Subcutaneous abdominal adipose tissue (tissue), 5 donors: ENCODE measurements at regions not wholly inside any gene's neighbourhood (a gene's known extent, or its start where the extent isn't known, plus 50 kb on each side); places are given as distances from the start of the nearest gene placed in this dataset.
"Not testable (repeated sequence)": the region's sequence is repeated elsewhere in the genome, so short reads cannot be mapped to it uniquely, and the experiment has no call there.

ENCODE experiments used
- H3K27ac ChIP-seq: one replicate; pipeline ENCODE4 v1.7.0; 2013; ENCODE audit warnings: low read depth, mild to moderate bottlenecking, inconsistent platforms, low read length, moderate library complexity
- H3K27me3 ChIP-seq, 5 donors: one replicate each; pipeline ENCODE4 v1.7.0; 2013; ENCODE audit warnings: low read length in 5 of 5, inconsistent platforms in 1 of 5; ENCODE audit not compliant: control insufficient read depth in 5 of 5, insufficient read depth in 4 of 5
- H3K36me3 ChIP-seq, 5 donors: one replicate each; pipeline ENCODE4 v1.7.0; 2013; ENCODE audit warnings: low read length in 5 of 5; ENCODE audit not compliant: control insufficient read depth in 5 of 5, insufficient read depth in 5 of 5
- H3K4me1 ChIP-seq, 5 donors: one replicate each; pipeline ENCODE4 v1.7.0; 2013; ENCODE audit warnings: low read length in 5 of 5, mild to moderate bottlenecking in 3 of 5, moderate library complexity in 1 of 5; ENCODE audit not compliant: control insufficient read depth in 5 of 5, insufficient read depth in 5 of 5
- H3K4me3 ChIP-seq, 5 donors: one replicate each; pipeline ENCODE4 v1.7.0; 2013; ENCODE audit warnings: low read length in 5 of 5, low read depth in 1 of 5
- H3K9ac ChIP-seq, 5 donors: one replicate each; pipeline ENCODE4 v1.7.0; 2013; ENCODE audit warnings: low read length in 5 of 5, mild to moderate bottlenecking in 4 of 5, moderate library complexity in 3 of 5
- H3K9me3 ChIP-seq, 5 donors: one replicate each; pipeline ENCODE4 v1.7.0; 2013; ENCODE audit warnings: low read length in 5 of 5; ENCODE audit not compliant: control insufficient read depth in 5 of 5
- donor health status: healthy.
- donor health status: healthy.
- donor health status: healthy.
- donor health status: healthy.
- donor health status: healthy.

DNA sequence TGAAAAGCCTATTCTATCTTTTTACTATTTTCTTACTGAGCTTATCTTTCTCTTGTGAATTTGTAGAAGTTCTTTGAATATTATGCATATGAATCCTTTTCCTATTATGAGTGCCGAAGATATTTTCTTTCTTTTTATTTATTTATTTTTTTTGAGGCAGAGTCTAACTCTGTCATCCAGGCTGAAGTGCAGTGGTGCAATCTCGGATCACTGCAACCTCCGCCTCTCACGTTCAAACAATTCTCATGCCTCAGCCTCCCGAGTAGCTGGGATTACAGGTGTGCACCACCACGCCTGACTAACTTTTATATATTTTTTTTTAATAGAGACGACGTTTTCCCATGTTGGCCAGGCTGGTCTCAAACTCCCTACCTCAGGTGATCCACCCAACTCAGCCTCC lies 109.8 kb downstream of the RHOU start:
- peaks cover 4 to 5% (median 4%) of the 10 kb centered on the region in 5 donors for H3K9me3 ChIP-seq

DNA sequence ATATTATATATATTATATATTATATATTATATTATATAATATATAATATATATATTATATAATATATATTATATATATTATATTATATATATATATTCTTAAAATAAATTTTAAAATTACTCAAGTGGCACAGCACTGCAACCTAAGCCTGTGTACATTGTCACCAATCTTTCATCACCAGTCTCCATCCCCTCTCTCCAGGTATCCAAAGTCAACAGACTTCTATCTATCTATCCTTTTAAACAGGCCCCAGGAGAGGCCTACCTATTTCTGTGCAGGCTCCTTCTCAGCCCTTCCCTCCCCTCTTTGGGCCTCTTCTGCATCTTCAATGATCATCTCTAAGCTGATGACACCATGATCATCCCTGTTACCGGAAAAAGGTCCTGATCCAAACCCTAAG lies 111.7 kb downstream of the RHOU start:
- H3K4me3 ChIP-seq = no peak overlapping the region

More for the DNA sequence above, 109.8 kb downstream of the RHOU start:
- Histone ChIP-seq H3K27ac (no peak overlapping the region), H3K36me3 (no peaks in the 10 kb centered on the region), H3K4me1 (no peaks in the 10 kb centered on the region), H3K4me3 (no peak overlapping the region), H3K27me3 (no peaks in the 10 kb centered on the region), H3K9ac (no peak overlapping the region)

DNA sequence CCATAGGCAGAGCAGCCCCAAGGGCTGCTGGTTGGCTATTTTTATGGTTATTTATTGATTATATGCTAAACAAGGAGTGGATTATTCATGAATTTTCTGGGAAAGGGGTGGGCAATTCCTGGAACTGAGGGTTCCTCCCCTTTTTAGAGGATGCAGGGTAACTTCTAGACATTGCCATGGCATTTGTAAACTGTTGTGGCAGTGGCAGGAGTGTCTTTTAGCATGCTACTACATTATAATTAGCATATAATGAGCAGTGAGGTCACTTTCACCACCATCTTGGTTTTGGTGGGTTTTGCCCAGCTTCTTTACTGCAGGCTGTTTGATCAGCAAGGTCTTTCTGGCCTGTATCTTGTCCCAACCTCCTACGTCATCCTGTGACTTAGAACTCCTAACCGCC lies 112.2 kb downstream of the RHOU start:
- not testable (repeated sequence) for H3K4me1 ChIP-seq, H3K4me3 ChIP-seq, H3K36me3 ChIP-seq, H3K27ac ChIP-seq, H3K9ac ChIP-seq, H3K27me3 ChIP-seq, H3K9me3 ChIP-seq

More for the DNA sequence above, 111.7 kb downstream of the RHOU start:
- H3K9me3 ChIP-seq = peaks cover 4 to 5% (median 4%) of the 10 kb centered on the region in 5 donors
- H3K27me3 ChIP-seq = no peaks in the 10 kb centered on the region
- H3K4me1 ChIP-seq = no peaks in the 10 kb centered on the region
- no peak overlapping the region for H3K27ac ChIP-seq
- no peaks in the 10 kb centered on the region for H3K36me3 ChIP-seq
- H3K9ac ChIP-seq = no peak overlapping the region

DNA sequence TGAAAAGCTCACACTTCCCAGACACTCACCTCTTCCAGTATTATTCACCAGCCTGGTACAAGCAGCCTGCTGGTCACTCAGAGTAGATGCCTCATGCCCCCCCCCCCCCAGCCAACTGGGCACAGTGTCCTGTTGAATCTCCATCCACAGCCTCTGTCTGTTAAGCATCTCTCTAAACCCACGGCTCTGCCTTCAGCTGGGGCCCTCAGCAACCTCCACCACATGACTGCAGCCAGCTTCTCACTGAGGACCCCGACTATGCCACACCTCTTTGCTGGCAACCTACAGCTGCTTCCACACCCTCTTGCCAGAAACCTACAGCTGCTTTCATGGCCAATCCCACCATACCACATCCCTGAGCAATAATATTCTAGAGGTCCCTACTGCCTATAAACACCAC lies 113.1 kb downstream of the RHOU start:
- Histone ChIP-seq H3K27ac (no peak overlapping the region), H3K4me3 (no peak overlapping the region), H3K9me3 (no peaks in the 10 kb centered on the region), H3K9ac (no peak overlapping the region), H3K4me1 (no peaks in the 10 kb centered on the region), H3K27me3 (peaks cover 0 to 2% (median 0%) of the 10 kb centered on the region in 5 donors), H3K36me3 (no peaks in the 10 kb centered on the region)

- H3K9me3 ChIP-seq = no peaks in the 10 kb centered on the region
- no peak overlapping the region for H3K27ac ChIP-seq
- no peaks in the 10 kb centered on the region for H3K36me3 ChIP-seq
- H3K9ac ChIP-seq = no peak overlapping the region
- peaks cover 0 to 2% (median 0%) of the 10 kb centered on the region in 5 donors for H3K27me3 ChIP-seq
- H3K4me3 ChIP-seq = no peak overlapping the region
- no peaks in the 10 kb centered on the region for H3K4me1 ChIP-seq
Measured at GRCh38 chr1:228849011-228849541, 113.8 kb downstream of the RHOU start.

GRCh38 chr1:228850141-228851100 lies 115.1 kb downstream of the RHOU start:
- Histone ChIP-seq H3K4me1 (no peaks in the 10 kb centered on the region), H3K27ac (no peak overlapping the region), H3K9ac (no peak overlapping the region), H3K27me3 (peaks cover 0 to 2% (median 0%) of the 10 kb centered on the region in 5 donors), H3K9me3 (peaks cover 0 to under 1% (median 0%) of the 10 kb centered on the region in 5 donors), H3K4me3 (no peak overlapping the region), H3K36me3 (no peaks in the 10 kb centered on the region)

GRCh38 chr1:228851193-228851592 lies 115.9 kb downstream of the RHOU start:
- Histone ChIP-seq H3K9ac (no peak overlapping the region), H3K9me3 (peaks cover 0 to 6% (median 0%) of the 10 kb centered on the region in 5 donors), H3K4me3 (no peak overlapping the region), H3K36me3 (no peaks in the 10 kb centered on the region), H3K27me3 (peaks cover 0 to 2% (median 0%) of the 10 kb centered on the region in 5 donors), H3K4me1 (no peaks in the 10 kb centered on the region), H3K27ac (no peak overlapping the region)

- Histone ChIP-seq H3K4me3 (no peak overlapping the region), H3K36me3 (no peaks in the 10 kb centered on the region), H3K9ac (no peak overlapping the region), H3K27me3 (peaks cover 0 to 2% (median 0%) of the 10 kb centered on the region in 5 donors), H3K27ac (no peak overlapping the region), H3K4me1 (no peaks in the 10 kb centered on the region), H3K9me3 (peaks cover 0 to 6% (median 0%) of the 10 kb centered on the region in 5 donors)
Measured at GRCh38 chr1:228851618-228852017, 116.3 kb downstream of the RHOU start.

DNA sequence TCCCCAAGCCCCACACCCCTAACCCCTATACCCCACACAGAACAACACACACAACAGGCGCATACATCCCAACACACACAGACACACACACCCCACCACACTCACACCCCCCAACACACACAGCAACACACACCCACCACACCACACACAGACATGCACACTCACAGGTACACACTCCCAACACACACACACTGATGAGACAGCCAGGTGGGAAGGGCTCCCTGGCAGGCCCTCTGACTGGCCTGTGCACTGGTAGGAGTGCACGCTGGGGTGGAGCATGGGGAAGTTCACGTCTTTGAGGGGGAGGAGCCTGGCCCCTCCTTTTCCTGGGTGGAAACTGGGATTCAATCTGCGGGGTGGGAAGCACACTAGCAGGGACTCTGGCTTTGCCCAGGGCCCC lies 116.7 kb downstream of the RHOU start:
- H3K4me1 ChIP-seq = no peaks in the 10 kb centered on the region
- no peak overlapping the region for H3K4me3 ChIP-seq
- peaks cover 0 to 6% (median 0%) of the 10 kb centered on the region in 5 donors for H3K9me3 ChIP-seq
- H3K36me3 ChIP-seq = no peaks in the 10 kb centered on the region
- peaks cover 0 to 2% (median 0%) of the 10 kb centered on the region in 5 donors for H3K27me3 ChIP-seq
- H3K27ac ChIP-seq = no peak overlapping the region
- no peak overlapping the region for H3K9ac ChIP-seq

DNA sequence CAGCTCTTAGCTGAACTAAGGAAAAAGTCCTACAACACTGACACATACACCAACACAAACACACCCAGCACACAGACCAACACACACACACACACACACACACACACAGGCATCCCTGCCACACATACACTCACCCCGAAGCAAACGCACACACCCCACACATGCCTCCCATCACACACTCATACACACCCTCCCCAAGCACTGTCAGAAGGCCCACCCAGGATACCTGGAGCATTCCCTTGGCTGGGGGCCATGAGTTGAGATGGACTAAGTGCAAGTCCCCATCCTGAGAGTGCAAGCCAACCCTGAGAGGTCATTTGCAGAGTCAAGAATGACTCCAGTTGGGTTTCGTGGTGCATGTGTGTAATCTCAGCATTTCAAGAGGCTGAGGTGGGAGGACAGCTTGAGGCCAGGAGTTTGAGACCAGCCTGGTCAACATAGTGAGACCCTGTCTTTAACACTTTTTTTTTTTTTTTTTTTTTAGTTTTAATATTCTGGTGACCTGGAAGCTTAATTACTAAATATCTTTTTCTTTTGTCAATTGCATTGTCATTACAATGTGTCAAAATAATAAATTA lies 117.3 kb downstream of the RHOU start:
- H3K4me3 ChIP-seq = no peak overlapping the region
- H3K9ac ChIP-seq = no peak overlapping the region
- H3K27me3 ChIP-seq = peaks cover 0 to 2% (median 0%) of the 10 kb centered on the region in 5 donors
- no peaks in the 10 kb centered on the region for H3K4me1 ChIP-seq
- peaks cover 0 to 6% (median 0%) of the 10 kb centered on the region in 5 donors for H3K9me3 ChIP-seq
- H3K36me3 ChIP-seq = no peaks in the 10 kb centered on the region
- H3K27ac ChIP-seq = no peak overlapping the region
